ENCODE measurements at regions not wholly inside any gene's neighbourhood (a gene's known extent, or its start where the extent isn't known, plus 50 kb on each side); places are given as distances from the start of the nearest gene placed in this dataset.

DNA sequence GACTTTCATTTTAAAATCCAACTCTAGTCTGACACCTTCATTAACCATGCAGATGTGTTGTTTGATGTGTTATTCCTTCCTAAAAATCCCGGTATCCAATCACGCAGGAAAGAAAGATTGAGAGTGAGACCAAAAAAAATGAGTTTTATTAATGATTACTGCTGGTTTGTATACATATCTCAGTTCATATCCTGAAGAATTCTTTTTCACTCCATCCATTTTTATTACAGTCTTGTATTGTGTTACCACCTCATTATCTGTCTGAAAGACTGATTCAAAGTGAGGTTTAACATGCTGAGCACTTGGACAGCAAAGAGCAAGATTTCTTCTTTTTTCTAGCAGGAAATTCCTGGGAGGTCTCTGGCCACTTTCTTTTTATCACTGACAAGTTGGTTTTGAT lies 268.3 kb downstream of the CDH11 start:
- Mint-ChIP-seq H3K27me3 (ENCODE audit: low read depth in 2 of 2) (no peaks in the 10 kb centered on the region), H3K36me3 (no peaks in the 10 kb centered on the region), H3K4me3 (no peak overlapping the region), H3K4me1 (no peaks in the 10 kb centered on the region), H3K9me3 (peaks cover 3 to 9% of the 10 kb centered on the region in 2 donors), H3K27ac (no peak overlapping the region)
- Histone ChIP-seq H3K36me3 (ENCODE audit: control insufficient read depth, insufficient read depth, low read length) (no peaks in the 10 kb centered on the region), H3K27me3 (ENCODE audit: control insufficient read depth, insufficient read depth, low read length) (no peaks in the 10 kb centered on the region), H3K4me1 (ENCODE audit: control insufficient read depth, insufficient read depth, low read length) (no peaks in the 10 kb centered on the region), H3K4me3 (ENCODE audit: low read length) (no peak overlapping the region), H3K27ac (ENCODE audit: low read length) (no peak overlapping the region), H3K9me3 (ENCODE audit: control insufficient read depth, insufficient read depth, low read length) (no peaks in the 10 kb centered on the region)
- TF ChIP-seq, protein P1, sequence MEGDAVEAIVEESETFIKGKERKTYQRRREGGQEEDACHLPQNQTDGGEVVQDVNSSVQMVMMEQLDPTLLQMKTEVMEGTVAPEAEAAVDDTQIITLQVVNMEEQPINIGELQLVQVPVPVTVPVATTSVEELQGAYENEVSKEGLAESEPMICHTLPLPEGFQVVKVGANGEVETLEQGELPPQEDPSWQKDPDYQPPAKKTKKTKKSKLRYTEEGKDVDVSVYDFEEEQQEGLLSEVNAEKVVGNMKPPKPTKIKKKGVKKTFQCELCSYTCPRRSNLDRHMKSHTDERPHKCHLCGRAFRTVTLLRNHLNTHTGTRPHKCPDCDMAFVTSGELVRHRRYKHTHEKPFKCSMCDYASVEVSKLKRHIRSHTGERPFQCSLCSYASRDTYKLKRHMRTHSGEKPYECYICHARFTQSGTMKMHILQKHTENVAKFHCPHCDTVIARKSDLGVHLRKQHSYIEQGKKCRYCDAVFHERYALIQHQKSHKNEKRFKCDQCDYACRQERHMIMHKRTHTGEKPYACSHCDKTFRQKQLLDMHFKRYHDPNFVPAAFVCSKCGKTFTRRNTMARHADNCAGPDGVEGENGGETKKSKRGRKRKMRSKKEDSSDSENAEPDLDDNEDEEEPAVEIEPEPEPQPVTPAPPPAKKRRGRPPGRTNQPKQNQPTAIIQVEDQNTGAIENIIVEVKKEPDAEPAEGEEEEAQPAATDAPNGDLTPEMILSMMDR (IDR thresholded peaks at IDR 0.05): no peak
- no CpG with 5 or more reads among the region's 2 CpGs for WGBS (ENCODE audit: insufficient coverage)
- no peak for DNase-seq
- ATAC-seq: no peak
- intact Hi-C loops (cut with micrococcal nuclease): no loop called here

DNA sequence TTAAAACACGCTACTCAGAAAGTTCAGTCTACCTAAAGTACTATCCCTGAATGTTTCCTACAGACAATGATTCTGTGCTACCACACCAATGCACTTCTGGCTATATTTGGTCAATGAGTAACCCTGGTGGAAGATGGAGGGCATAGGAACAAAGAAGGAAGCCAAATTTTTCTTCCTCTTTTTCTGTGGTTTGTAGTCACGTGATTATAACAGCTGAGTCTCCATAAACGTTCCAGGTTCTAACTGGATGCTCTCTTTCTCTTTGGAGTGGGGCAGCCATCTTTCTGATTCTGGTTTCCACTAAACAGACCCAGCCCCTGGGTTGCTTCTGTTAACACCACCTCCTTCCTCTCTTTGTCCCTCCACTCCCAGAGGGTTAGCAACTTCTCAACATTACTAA lies 274.9 kb downstream of the CDH11 start:
- H3K27ac ChIP-seq (ENCODE audit: low read length): no peak overlapping the region
- H3K36me3 ChIP-seq (ENCODE audit: control insufficient read depth, insufficient read depth, low read length): no peaks in the 10 kb centered on the region
- no peaks in the 10 kb centered on the region for H3K27me3 Mint-ChIP-seq (ENCODE audit: low read depth in 2 of 2)
- H3K4me3 Mint-ChIP-seq: no peak overlapping the region
- TF ChIP-seq, protein P1 (IDR thresholded peaks at IDR 0.05): no peak
- no peaks in the 10 kb centered on the region for H3K27me3 ChIP-seq (ENCODE audit: control insufficient read depth, insufficient read depth, low read length)
- 21% methylated on average over 3 of the region's 3 CpGs for WGBS (ENCODE audit: insufficient coverage)
- H3K4me1 ChIP-seq (ENCODE audit: control insufficient read depth, insufficient read depth, low read length): no peaks in the 10 kb centered on the region
- no peaks in the 10 kb centered on the region for H3K4me1 Mint-ChIP-seq
- no peaks in the 10 kb centered on the region for H3K36me3 Mint-ChIP-seq
- H3K9me3 ChIP-seq (ENCODE audit: control insufficient read depth, insufficient read depth, low read length): no peaks in the 10 kb centered on the region
- no peak overlapping the region for H3K27ac Mint-ChIP-seq
- no peak for DNase-seq
- no peak overlapping the region for H3K4me3 ChIP-seq (ENCODE audit: low read length)
- intact Hi-C loops (cut with micrococcal nuclease): no loop called here
- no peak for ATAC-seq
- H3K9me3 Mint-ChIP-seq: peaks cover 9 to 13% of the 10 kb centered on the region in 2 donors

DNA sequence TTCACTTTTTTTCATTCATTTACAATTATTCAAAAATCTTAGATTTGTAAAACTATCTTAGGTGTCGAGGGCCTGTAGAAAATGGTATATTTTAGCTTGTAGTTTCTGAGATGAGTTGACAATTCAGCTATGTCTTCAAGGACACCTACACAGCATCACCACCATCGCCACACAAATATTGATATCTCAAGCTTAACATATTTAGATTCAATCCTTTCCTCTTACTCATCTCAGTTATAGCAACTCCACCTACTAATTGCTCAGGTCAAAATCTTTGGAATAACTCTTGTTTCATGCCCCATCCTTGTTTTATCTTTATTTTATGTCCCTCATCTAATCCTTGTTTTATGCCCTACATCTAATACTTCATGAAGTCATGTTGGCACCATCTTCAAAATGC lies 276.8 kb downstream of the CDH11 start:
- Histone ChIP-seq H3K4me1 (ENCODE audit: control insufficient read depth, insufficient read depth, low read length) (no peaks in the 10 kb centered on the region), H3K9me3 (ENCODE audit: control insufficient read depth, insufficient read depth, low read length) (no peaks in the 10 kb centered on the region), H3K27me3 (ENCODE audit: control insufficient read depth, insufficient read depth, low read length) (no peaks in the 10 kb centered on the region), H3K27ac (ENCODE audit: low read length) (no peak overlapping the region), H3K36me3 (ENCODE audit: control insufficient read depth, insufficient read depth, low read length) (no peaks in the 10 kb centered on the region), H3K4me3 (ENCODE audit: low read length) (no peak overlapping the region)
- H3K4me1 Mint-ChIP-seq: no peaks in the 10 kb centered on the region
- TF ChIP-seq, protein P1 (IDR thresholded peaks at IDR 0.05): no peak
- DNase-seq: no peak
- no peak overlapping the region for H3K4me3 Mint-ChIP-seq
- WGBS (ENCODE audit: insufficient coverage): 77% methylated on average over 1 of the region's 2 CpGs
- H3K27ac Mint-ChIP-seq: no peak overlapping the region
- no peaks in the 10 kb centered on the region for H3K36me3 Mint-ChIP-seq
- no peak for ATAC-seq
- intact Hi-C loops (cut with micrococcal nuclease): no loop called here
- H3K27me3 Mint-ChIP-seq (ENCODE audit: low read depth in 2 of 2): no peaks in the 10 kb centered on the region
- H3K9me3 Mint-ChIP-seq: peaks cover 3 to 14% of the 10 kb centered on the region in 2 donors

DNA sequence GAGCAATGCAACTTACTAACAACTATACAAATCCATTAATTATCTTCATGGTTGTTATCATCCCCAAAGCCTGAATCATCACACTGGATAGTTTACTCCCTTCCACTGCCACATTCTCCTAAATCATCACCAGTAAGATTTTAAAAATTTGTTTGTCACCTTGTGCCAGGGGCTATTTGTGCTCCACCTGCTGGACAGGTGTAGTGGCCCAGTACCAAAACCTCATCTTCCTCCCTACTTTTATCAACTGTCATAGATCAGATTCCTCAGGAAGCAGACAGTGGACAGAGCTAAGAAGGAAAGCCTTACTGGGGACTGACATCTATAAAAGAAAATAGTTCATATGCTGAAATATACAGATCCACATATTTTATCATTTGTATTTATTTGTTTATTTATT lies 280.4 kb downstream of the CDH11 start:
- Histone ChIP-seq H3K27me3 (ENCODE audit: control insufficient read depth, insufficient read depth, low read length) (no peaks in the 10 kb centered on the region), H3K27ac (ENCODE audit: low read length) (no peak overlapping the region), H3K4me1 (ENCODE audit: control insufficient read depth, insufficient read depth, low read length) (no peaks in the 10 kb centered on the region), H3K4me3 (ENCODE audit: low read length) (no peak overlapping the region), H3K9me3 (ENCODE audit: control insufficient read depth, insufficient read depth, low read length) (peaks cover 2% of the 10 kb centered on the region), H3K36me3 (ENCODE audit: control insufficient read depth, insufficient read depth, low read length) (no peaks in the 10 kb centered on the region)
- no peak overlapping the region for H3K4me3 Mint-ChIP-seq
- no peak overlapping the region for H3K27ac Mint-ChIP-seq
- H3K4me1 Mint-ChIP-seq: no peaks in the 10 kb centered on the region
- ATAC-seq (no peak), DNase-seq (no peak)
- H3K36me3 Mint-ChIP-seq: no peaks in the 10 kb centered on the region
- TF ChIP-seq, protein P1 (IDR thresholded peaks at IDR 0.05): no peak
- H3K27me3 Mint-ChIP-seq (ENCODE audit: low read depth in 2 of 2): no peaks in the 10 kb centered on the region
- H3K9me3 Mint-ChIP-seq: peaks cover 11 to 17% of the 10 kb centered on the region in 2 donors
- intact Hi-C loops (cut with micrococcal nuclease): no loop called here

All from natural killer cell (primary cell).